Fibroblast of mammary gland (primary cell): ENCODE measurements at regions not wholly inside any gene's neighbourhood (a gene's known extent, or its start where the extent isn't known, plus 50 kb on each side); places are given as distances from the start of the nearest gene placed in this dataset.

Source experiments
- DNase-seq: peaks from one replicate; pipeline ENCODE4 v3.0.0-alpha.2; 2010; ENCODE audit warnings: low read depth
- H3K4me3 ChIP-seq: 2 replicates; pipeline ENCODE4 v1.5.1; 2011; ENCODE audit warnings: low read depth, mild to moderate bottlenecking, low read length, moderate library complexity; ENCODE audit not compliant: control insufficient read depth
- CTCF ChIP-seq: conservative IDR thresholded peaks from 2 replicates; pipeline ENCODE4 v1.5.1; 2011; ENCODE audit warnings: low read depth, low read length, inconsistent platforms; ENCODE audit not compliant: control insufficient read depth, insufficient read depth

- no peak for TF ChIP-seq CTCF
- DNase-seq: peak; percentile 32
- no peak overlapping the region for H3K4me3 ChIP-seq
Observed at GRCh38 chr13:102972191-102972590, 94.0 kb downstream of the SLC10A2 start.

- no peak for TF ChIP-seq CTCF
- DNase-seq: no peak
- H3K4me3 ChIP-seq: no peak overlapping the region
Observed at GRCh38 chr13:102970542-102970941, 95.7 kb downstream of the SLC10A2 start.

- DNase-seq: no peak
- TF ChIP-seq CTCF: no peak
- no peak overlapping the region for H3K4me3 ChIP-seq
Observed at GRCh38 chr13:102968572-102969228, 97.5 kb downstream of the SLC10A2 start.

GRCh38 chr13:102965802-102966201 lies 100.4 kb downstream of the SLC10A2 start:
- no peak for DNase-seq
- no peak for TF ChIP-seq CTCF
- no peak overlapping the region for H3K4me3 ChIP-seq

GRCh38 chr13:102962430-102962829 lies 103.8 kb downstream of the SLC10A2 start:
- H3K4me3 ChIP-seq: no peak overlapping the region
- no peak for TF ChIP-seq CTCF
- no peak for DNase-seq

GRCh38 chr13:102960959-102961358 lies 105.3 kb downstream of the SLC10A2 start:
- no peak overlapping the region for H3K4me3 ChIP-seq
- DNase-seq: no peak
- no peak for TF ChIP-seq CTCF

- DNase-seq: no peak
- no peak overlapping the region for H3K4me3 ChIP-seq
- no peak for TF ChIP-seq CTCF
Observed at GRCh38 chr13:102956449-102956848, 109.8 kb downstream of the SLC10A2 start.
